IPS-15b (cell line): ENCODE measurements at regions not wholly inside any gene's neighbourhood (a gene's known extent, or its start where the extent isn't known, plus 50 kb on each side); places are given as distances from the start of the nearest gene placed in this dataset.

ENCODE experiments used
- H3K27me3 ChIP-seq: one replicate; pipeline ENCODE4 v1.6.1; 2013; ENCODE audit warnings: low read length; ENCODE audit not compliant: control insufficient read depth, insufficient read depth
- H3K36me3 ChIP-seq: one replicate; pipeline ENCODE4 v1.6.1; 2013; ENCODE audit warnings: low read length; ENCODE audit not compliant: control insufficient read depth, insufficient read depth
- H3K4me1 ChIP-seq: one replicate; pipeline ENCODE4 v1.6.1; 2013; ENCODE audit warnings: mild to moderate bottlenecking, low read length; ENCODE audit not compliant: control insufficient read depth, insufficient read depth
- H3K4me3 ChIP-seq: one replicate; pipeline ENCODE4 v1.5.1; 2013; ENCODE audit warnings: low read depth, low read length
- H3K9ac ChIP-seq: one replicate; pipeline ENCODE4 v1.6.1; 2013; ENCODE audit warnings: low read depth, mild to moderate bottlenecking, low read length
- H3K9me3 ChIP-seq: one replicate; pipeline ENCODE4 v1.6.1; 2013; ENCODE audit warnings: mild to moderate bottlenecking, low read length; ENCODE audit not compliant: control insufficient read depth, insufficient read depth

DNA sequence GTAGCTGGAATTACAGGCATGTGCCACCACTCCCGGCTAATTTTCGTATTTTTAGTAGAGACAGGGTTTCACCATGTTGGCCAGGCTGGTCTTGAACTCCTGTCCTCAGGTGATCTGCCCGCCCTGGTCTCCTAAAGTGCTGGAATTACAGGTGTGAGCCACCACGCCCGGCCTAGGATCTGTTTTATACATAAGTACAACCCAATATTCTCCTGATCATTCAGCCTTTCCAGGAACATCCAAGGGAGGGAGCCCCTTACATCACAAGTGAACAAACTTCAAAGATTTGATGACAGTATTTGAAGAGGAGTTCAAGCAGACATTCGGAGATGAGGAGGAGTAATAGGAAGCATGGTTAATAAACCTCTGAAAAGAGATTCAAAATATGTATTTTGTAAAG lies 54.9 kb upstream of the RAB3GAP2 start:
- peaks cover 2% of the 10 kb centered on the region for H3K4me1 ChIP-seq
- H3K27me3 ChIP-seq = no peaks in the 10 kb centered on the region
- no peak overlapping the region for H3K9ac ChIP-seq
- no peaks in the 10 kb centered on the region for H3K36me3 ChIP-seq
- no peak overlapping the region for H3K4me3 ChIP-seq
- no peaks in the 10 kb centered on the region for H3K9me3 ChIP-seq

- peaks cover 2% of the 10 kb centered on the region for H3K4me1 ChIP-seq
Measured at GRCh38 chr1:220326578-220326977, 54.3 kb upstream of the RAB3GAP2 start.

GRCh38 chr1:220325306-220325995 lies 53.2 kb upstream of the RAB3GAP2 start:
- H3K36me3 ChIP-seq = no peaks in the 10 kb centered on the region
- no peak overlapping the region for H3K9ac ChIP-seq
- H3K27me3 ChIP-seq = no peaks in the 10 kb centered on the region
- H3K9me3 ChIP-seq = no peaks in the 10 kb centered on the region
- no peak overlapping the region for H3K4me3 ChIP-seq
- H3K4me1 ChIP-seq = peaks cover 2% of the 10 kb centered on the region

More at GRCh38 chr1:220326578-220326977, 54.3 kb upstream of the RAB3GAP2 start:
- Histone ChIP-seq H3K4me3 (no peak overlapping the region), H3K9me3 (no peaks in the 10 kb centered on the region), H3K36me3 (no peaks in the 10 kb centered on the region), H3K27me3 (no peaks in the 10 kb centered on the region), H3K9ac (no peak overlapping the region)

DNA sequence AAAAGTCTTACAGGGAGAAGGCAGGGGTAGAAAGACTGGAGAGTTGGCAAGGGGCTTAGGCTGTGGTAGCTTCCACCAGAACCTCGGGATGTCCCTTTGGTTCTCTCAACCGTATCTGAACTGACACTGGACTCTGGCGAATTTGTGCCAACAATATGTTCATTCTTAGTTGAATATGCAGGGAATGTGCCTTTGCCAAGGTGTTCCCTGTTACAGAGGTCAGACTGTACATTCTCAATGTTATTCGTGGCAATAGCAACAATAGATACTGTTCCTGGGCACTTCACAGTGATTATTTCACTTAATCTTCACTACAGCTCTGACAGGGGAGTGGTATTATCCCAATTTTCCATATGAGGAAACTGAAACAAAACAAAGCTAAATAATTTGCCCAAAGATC lies 51.5 kb upstream of the RAB3GAP2 start:
- Histone ChIP-seq H3K4me3 (no peak overlapping the region), H3K27me3 (no peaks in the 10 kb centered on the region), H3K9me3 (no peaks in the 10 kb centered on the region), H3K36me3 (no peaks in the 10 kb centered on the region), H3K4me1 (peaks cover 2% of the 10 kb centered on the region), H3K9ac (no peak overlapping the region)

DNA sequence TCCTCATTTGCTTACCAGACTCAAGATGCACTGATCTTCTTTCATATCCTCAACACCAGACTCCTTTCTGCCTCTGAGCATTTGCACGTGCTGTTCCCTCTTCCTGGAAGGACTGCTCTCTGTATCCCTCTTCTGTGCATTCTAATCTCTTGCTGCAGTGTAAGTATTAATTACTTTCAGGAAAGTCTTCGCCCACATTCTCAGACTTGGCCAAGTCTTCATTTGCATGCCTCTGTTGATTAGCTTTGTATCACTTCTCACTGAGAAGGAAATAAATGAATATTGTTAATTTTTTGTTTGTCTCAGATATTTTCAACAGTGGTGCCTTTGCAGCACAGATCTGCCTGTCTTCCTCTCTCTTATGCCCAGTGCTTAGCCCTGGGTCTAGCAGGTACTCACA lies 50.3 kb upstream of the RAB3GAP2 start:
- Histone ChIP-seq H3K4me3 (no peak overlapping the region), H3K9me3 (no peaks in the 10 kb centered on the region), H3K27me3 (no peaks in the 10 kb centered on the region), H3K36me3 (no peaks in the 10 kb centered on the region), H3K4me1 (peaks cover 2% of the 10 kb centered on the region), H3K9ac (no peak overlapping the region)
